NCI-H146 treated with DMSO at 0.1 percent for 48 hours (cell line): ENCODE measurements at regions not wholly inside any gene's neighbourhood (a gene's known extent, or its start where the extent isn't known, plus 50 kb on each side); places are given as distances from the start of the nearest gene placed in this dataset.

ENCODE experiments used
- DNase-seq: peaks from one replicate; lab custom pipeline; 2025; ENCODE audit not compliant: unreplicated experiment; lab: John Stamatoyannopoulos, UW

- no peak for DNase-seq
Observed at GRCh38 chr14:34025325-34026017, 74.6 kb upstream of the EGLN3 start.

GRCh38 chr14:34024768-34025144, 73.9 kb upstream of the EGLN3 start:
- DNase-seq = no peak

DNA sequence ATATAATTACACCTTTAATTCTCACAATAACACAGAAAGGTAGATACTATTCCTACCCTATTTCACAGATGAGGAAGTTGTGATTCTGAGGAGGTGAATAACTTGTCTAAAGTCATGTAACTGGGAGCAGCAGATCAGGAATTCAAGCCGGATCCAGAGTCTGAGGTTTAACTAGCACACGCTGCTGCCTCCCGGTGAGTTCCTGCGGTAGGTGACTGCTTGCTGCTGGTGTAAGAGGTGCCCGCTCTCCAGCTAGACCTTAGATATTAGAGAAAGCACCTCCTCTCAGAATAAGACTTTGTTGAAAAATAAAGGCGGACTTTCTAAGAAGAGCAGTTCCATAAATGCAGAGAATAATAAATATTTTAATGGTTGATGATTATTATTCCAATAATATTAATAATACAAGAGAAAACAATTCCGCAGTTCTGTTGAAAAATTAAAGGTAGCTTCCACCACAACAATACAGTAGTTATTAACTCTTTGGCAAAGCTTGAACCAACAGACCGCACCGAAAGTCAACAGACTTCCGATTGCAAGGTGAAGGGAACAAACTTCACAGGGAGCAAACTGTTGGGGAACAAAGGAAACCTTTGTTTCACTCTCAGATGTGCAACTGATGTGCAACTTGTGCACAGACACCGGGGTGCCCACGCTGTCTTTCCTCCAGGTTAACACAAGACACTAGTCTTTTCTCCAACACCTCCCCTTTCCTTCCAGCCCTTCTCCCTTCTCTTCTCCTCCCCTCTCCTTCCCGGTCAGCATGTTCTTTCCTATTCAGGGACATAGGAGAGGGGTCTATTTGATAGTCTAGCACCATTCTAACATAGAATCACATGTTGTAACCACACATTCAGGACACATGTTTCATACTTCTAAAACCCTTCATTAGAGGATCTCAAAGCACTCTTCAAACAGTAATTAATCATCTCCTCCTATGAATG, 73.2 kb upstream of the EGLN3 start:
- no peak for DNase-seq

- no peak for DNase-seq
Observed at GRCh38 chr14:34021096-34021495, 70.2 kb upstream of the EGLN3 start.

DNA sequence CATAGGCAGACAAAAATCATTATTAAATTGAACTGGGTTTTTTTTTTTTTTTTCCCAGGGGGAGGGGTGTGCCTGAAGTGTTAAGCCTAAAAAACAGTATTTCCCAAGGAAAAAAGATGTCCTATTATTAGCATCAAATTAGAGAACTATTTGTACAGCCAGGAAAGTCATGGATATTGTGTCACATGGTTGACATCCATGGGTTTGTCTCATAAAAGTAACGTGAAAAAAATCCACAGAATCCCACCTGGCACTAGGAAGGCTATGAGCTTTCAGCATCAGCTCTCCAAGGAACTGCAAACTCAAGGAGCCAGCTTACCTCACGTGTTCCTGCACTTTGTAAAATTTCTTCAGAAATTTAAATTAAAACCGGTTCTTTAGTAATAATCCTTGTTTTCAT, 69.1 kb upstream of the EGLN3 start:
- no peak for DNase-seq

- no peak for DNase-seq
Observed at GRCh38 chr14:34018564-34019244, 67.8 kb upstream of the EGLN3 start.

GRCh38 chr14:34018125-34018524, 67.3 kb upstream of the EGLN3 start:
- no peak for DNase-seq

DNA sequence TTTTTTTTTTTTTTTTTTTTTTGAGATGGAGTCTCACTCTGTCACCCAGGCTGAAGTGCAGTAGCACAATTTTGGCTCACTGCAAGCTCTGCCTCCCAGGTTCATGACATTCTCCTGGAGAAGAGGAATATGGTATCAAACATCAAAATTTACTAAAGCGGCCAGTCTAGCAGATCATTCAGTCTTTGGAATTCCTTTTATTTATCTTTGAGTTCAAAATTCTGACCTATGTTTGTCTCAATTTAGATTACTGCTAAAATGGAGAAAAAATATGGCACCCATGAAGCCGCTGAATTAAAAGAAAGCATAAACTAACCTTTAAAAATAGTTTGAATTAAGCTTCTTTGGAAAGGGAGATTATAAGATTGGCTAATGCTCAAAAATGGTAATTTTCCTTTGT, 64.5 kb upstream of the EGLN3 start:
- DNase-seq = no peak

DNA sequence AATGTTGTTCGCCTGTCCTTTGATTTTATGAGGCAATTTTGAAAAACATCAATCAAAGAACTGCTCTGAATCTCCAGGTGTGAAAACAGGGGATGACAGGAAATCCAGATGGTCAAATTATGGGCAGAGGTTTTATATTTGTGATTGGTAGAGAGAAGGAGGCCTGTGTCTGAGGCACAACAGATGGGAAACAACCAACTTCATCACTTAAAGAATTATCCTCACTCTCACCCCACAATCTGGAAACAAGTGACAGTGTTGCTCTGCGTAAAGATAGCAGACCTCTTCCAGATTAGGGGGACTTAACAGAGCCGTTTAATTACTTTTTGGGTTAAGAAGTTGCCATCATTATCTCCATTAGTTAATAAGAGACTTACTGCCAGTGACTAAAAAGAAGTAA, 64.1 kb upstream of the EGLN3 start:
- DNase-seq = no peak

DNA sequence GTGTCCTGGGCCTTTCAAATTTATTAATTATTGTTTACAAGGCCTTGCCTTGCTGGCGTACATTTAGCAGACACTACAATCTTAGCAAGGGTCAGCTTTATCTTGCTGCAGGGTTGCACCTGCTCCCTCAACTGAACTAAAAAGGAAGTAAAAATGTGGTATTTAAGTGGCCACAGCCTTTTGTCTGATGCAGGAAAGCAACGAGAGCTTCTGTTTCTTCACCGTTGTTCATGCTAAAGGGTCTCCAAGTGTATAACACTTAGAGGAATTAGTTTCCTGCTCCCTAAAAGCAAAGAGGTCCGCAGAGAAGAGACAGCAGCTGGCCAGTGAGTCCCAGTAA, 62.8 kb upstream of the EGLN3 start:
- no peak for DNase-seq

GRCh38 chr14:34012978-34013720, 62.3 kb upstream of the EGLN3 start:
- DNase-seq = no peak

DNA sequence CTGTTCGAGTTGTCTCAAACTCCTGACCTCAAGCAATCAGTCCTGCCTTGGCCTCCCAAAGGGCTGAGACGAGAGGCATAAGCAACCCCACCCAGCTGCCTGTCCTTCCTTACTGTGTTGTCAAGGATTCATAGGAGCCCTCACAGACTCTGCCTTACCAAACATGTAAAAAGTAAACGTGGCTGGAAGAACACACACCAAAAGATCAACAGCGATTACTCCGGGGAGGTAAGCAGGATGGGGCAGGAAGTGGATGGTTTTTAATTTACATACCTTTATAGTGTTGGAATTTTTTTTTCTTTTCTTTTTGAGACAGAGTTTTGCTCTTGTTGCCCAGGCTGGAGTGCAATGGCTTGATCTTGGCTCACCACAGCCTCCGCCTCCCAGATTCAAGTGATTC, 61.5 kb upstream of the EGLN3 start:
- DNase-seq = no peak

- DNase-seq = no peak
Observed at GRCh38 chr14:34009956-34010355, 59.1 kb upstream of the EGLN3 start.

- DNase-seq = no peak
Observed at GRCh38 chr14:34007902-34008301, 57.0 kb upstream of the EGLN3 start.

DNA sequence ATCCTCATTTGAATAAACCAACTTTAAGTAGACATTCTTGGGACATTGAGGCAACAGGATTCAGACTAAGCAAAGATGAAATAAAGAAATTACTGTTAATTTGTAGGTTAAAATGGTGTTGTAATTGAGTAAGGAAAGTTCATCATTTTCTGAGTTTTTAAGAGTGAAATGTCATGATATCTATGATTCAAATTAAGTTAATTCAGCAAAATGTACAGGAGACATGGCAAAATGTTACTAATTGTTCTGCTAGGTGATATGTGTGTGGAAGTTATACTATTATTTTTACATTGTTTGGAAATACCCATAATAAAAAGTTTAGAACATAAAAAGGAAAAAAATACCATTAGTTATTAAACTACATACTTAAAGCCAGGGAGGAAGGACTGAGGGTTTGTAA, 55.0 kb upstream of the EGLN3 start:
- no peak for DNase-seq

GRCh38 chr14:34004881-34005280, 54.0 kb upstream of the EGLN3 start:
- DNase-seq = no peak

GRCh38 chr14:34003691-34004090, 52.8 kb upstream of the EGLN3 start:
- DNase-seq = no peak

- no peak for DNase-seq
Observed at GRCh38 chr14:34003082-34003668, 52.3 kb upstream of the EGLN3 start.
